Transverse colon (tissue), 4 donors: ENCODE measurements at regions not wholly inside any gene's neighbourhood (a gene's known extent, or its start where the extent isn't known, plus 50 kb on each side); places are given as distances from the start of the nearest gene placed in this dataset.

ENCODE experiments used
- CTCF ChIP-seq, 5 experiments: fragments of 200-600 bp in 3 of 5; fragments of 450-650 bp in 2 of 5; sonication (generic) in 3 of 5; IDR thresholded peaks; 1 replicate in 2 of 5; 2 replicates in 3 of 5; pipeline ENCODE4 v1.5.1; 2016 to 2017; ENCODE audit warnings: antibody characterized with exemption in 5 of 5, inconsistent platforms in 3 of 5, mild to moderate bottlenecking in 2 of 5, moderate library complexity in 1 of 5
- POLR2AphosphoS5 ChIP-seq, 3 donors: sonication (generic); formaldehyde crosslinking; IDR thresholded peaks; one replicate each; pipeline ENCODE4 v1.6.1; 2016; ENCODE audit warnings: antibody characterized with exemption in 3 of 3

GRCh38 chr2:34093790-34094189 is 494.7 kb upstream of the FAM98A start:
- no peak for TF ChIP-seq CTCF (IDR thresholded peaks at IDR 0.05)
- TF ChIP-seq POLR2AphosphoS5 (IDR thresholded peaks at IDR 0.05) = no peak
